HG03457 (cell line): ENCODE measurements at regions not wholly inside any gene's neighbourhood (a gene's known extent, or its start where the extent isn't known, plus 50 kb on each side); places are given as distances from the start of the nearest gene placed in this dataset.

Experiments used
- ATAC-seq: cut with Tn5 transposase; IDR thresholded peaks from one replicate; pipeline ENCODE4 v1.9.1; 2021; ENCODE audit warnings: moderate number of reproducible peaks; ENCODE audit not compliant: unreplicated experiment

GRCh38 chr2:122739732-122740593 is 984.5 kb downstream of the TSN start:
- ATAC-seq: no peak

GRCh38 chr2:122740594-122740948 is 985.1 kb downstream of the TSN start:
- ATAC-seq: no peak

- no peak for ATAC-seq
These were observed 986.0 kb downstream of the TSN start for GRCh38 chr2:122741403-122741802.

- no peak for ATAC-seq
These were observed 987.7 kb downstream of the TSN start for GRCh38 chr2:122743021-122743675.

- ATAC-seq: no peak
These were observed 990.2 kb downstream of the TSN start for GRCh38 chr2:122745603-122746002.

GRCh38 chr2:122747670-122748069 is 992.2 kb downstream of the TSN start:
- no peak for ATAC-seq

- ATAC-seq: no peak
These were observed 993.1 kb downstream of the TSN start for GRCh38 chr2:122748552-122749011.

GRCh38 chr2:122749405-122749804 is 994.0 kb downstream of the TSN start:
- no peak for ATAC-seq

GRCh38 chr2:122750095-122750494 is 994.6 kb downstream of the TSN start:
- no peak for ATAC-seq

- ATAC-seq: no peak
These were observed 995.4 kb downstream of the TSN start for GRCh38 chr2:122750808-122751207.

- no peak for ATAC-seq
These were observed 997.9 kb downstream of the TSN start for GRCh38 chr2:122753336-122753735.

- ATAC-seq: no peak
These were observed 999.1 kb downstream of the TSN start for GRCh38 chr2:122754561-122754960.

- ATAC-seq: no peak
These were observed 999.9 kb downstream of the TSN start for GRCh38 chr2:122755281-122755780.

- ATAC-seq: no peak
These were observed 1003.5 kb downstream of the TSN start for GRCh38 chr2:122758967-122759366.

GRCh38 chr2:122764014-122764413 is 1008.6 kb downstream of the TSN start:
- no peak for ATAC-seq

GRCh38 chr2:122780251-122780650 is 1024.8 kb downstream of the TSN start:
- ATAC-seq: no peak

- no peak for ATAC-seq
These were observed 1038.6 kb downstream of the TSN start for GRCh38 chr2:122794100-122794499.

- ATAC-seq: no peak
These were observed 1040.3 kb downstream of the TSN start for GRCh38 chr2:122795763-122796162.

GRCh38 chr2:122799391-122799790 is 1043.9 kb downstream of the TSN start:
- no peak for ATAC-seq

GRCh38 chr2:122800781-122801180 is 1045.3 kb downstream of the TSN start:
- no peak for ATAC-seq

- ATAC-seq: no peak
These were observed 1049.0 kb downstream of the TSN start for GRCh38 chr2:122804494-122804893.

GRCh38 chr2:122805346-122805745 is 1049.9 kb downstream of the TSN start:
- no peak for ATAC-seq
